ENCODE measurements at regions not wholly inside any gene's neighbourhood (a gene's known extent, or its start where the extent isn't known, plus 50 kb on each side); places are given as distances from the start of the nearest gene placed in this dataset.

DNA sequence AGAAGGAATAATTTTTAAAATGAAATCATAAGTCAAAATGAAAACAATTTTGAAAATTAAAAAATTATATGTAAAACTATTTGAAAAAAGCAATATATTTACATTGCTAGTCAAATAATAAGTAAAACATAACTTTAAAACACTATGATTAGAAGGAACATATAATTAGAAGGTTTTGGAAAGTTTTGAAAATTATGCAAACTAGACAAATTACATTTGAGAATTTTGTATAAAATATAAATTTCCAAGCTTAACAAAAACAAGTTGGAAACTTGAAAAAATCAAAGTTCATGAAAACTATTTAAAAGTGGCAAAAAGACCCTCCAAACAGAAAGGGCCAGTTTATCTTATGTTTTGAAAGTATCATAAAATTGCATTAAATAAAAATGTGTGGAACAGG lies 67.6 kb upstream of the TLL1 start:
- H3K36me3 Mint-ChIP-seq (ENCODE audit: low read depth, unreplicated experiment): no peaks in the 10 kb centered on the region
- no peak for FAIRE-seq
- no peaks in the 10 kb centered on the region for H3K79me2 ChIP-seq (ENCODE audit: insufficient read depth, low read length)

GRCh38 chr4:165806613-165807012 lies 66.4 kb upstream of the TLL1 start:
- no peaks in the 10 kb centered on the region for H3K9me3 Mint-ChIP-seq (ENCODE audit: unreplicated experiment)
- H3K4me3 Mint-ChIP-seq (ENCODE audit: unreplicated experiment): no peak overlapping the region
- Histone ChIP-seq H2AFZ (ENCODE audit: low read depth, low read length) (no peak overlapping the region), H3K4me3 (ENCODE audit: insufficient read depth, low read depth, low read length) (no peak overlapping the region), H3K9me3 (ENCODE audit: insufficient read depth, low read depth, low read length) (no peaks in the 10 kb centered on the region), H3K4me2 (ENCODE audit: low read length) (no peak overlapping the region), H3K27ac (ENCODE audit: low read depth, low read length) (no peak overlapping the region), H3K9ac (ENCODE audit: low read length) (no peak overlapping the region), H3K36me3 (ENCODE audit: insufficient read depth, low read length) (no peaks in the 10 kb centered on the region), H3K27me3 (ENCODE audit: insufficient read depth, low read length) (no peaks in the 10 kb centered on the region), H3K4me1 (ENCODE audit: insufficient read depth, low read length) (no peaks in the 10 kb centered on the region), H3K79me2 (ENCODE audit: insufficient read depth, low read length) (no peaks in the 10 kb centered on the region), H4K20me1 (ENCODE audit: insufficient read depth, low read length) (no peaks in the 10 kb centered on the region)
- H3K27ac Mint-ChIP-seq (ENCODE audit: unreplicated experiment): no peak overlapping the region
- no peaks in the 10 kb centered on the region for H3K4me1 Mint-ChIP-seq (ENCODE audit: low read depth, unreplicated experiment)
- no peaks in the 10 kb centered on the region for H3K27me3 Mint-ChIP-seq (ENCODE audit: low read depth, unreplicated experiment)
- no peak for FAIRE-seq
- no peak for DNase-seq (ENCODE audit: low read depth)
- TF ChIP-seq, protein P1, sequence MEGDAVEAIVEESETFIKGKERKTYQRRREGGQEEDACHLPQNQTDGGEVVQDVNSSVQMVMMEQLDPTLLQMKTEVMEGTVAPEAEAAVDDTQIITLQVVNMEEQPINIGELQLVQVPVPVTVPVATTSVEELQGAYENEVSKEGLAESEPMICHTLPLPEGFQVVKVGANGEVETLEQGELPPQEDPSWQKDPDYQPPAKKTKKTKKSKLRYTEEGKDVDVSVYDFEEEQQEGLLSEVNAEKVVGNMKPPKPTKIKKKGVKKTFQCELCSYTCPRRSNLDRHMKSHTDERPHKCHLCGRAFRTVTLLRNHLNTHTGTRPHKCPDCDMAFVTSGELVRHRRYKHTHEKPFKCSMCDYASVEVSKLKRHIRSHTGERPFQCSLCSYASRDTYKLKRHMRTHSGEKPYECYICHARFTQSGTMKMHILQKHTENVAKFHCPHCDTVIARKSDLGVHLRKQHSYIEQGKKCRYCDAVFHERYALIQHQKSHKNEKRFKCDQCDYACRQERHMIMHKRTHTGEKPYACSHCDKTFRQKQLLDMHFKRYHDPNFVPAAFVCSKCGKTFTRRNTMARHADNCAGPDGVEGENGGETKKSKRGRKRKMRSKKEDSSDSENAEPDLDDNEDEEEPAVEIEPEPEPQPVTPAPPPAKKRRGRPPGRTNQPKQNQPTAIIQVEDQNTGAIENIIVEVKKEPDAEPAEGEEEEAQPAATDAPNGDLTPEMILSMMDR (IDR thresholded peaks at IDR 0.05; ENCODE audit: insufficient read depth, low read depth, low read length): no peak
- no peak for TF ChIP-seq EZH2 (IDR thresholded peaks at IDR 0.05; ENCODE audit: insufficient read depth, low read length)
- no peaks in the 10 kb centered on the region for H3K36me3 Mint-ChIP-seq (ENCODE audit: low read depth, unreplicated experiment)

More for the DNA sequence above, 67.6 kb upstream of the TLL1 start:
- no peaks in the 10 kb centered on the region for H3K4me1 Mint-ChIP-seq (ENCODE audit: low read depth, unreplicated experiment)
- H3K4me3 Mint-ChIP-seq (ENCODE audit: unreplicated experiment): no peak overlapping the region
- no peaks in the 10 kb centered on the region for H3K9me3 Mint-ChIP-seq (ENCODE audit: unreplicated experiment)
- TF ChIP-seq, protein P1 (IDR thresholded peaks at IDR 0.05; ENCODE audit: insufficient read depth, low read depth, low read length): no peak
- TF ChIP-seq EZH2 (IDR thresholded peaks at IDR 0.05; ENCODE audit: insufficient read depth, low read length): no peak
- no peak overlapping the region for H3K27ac ChIP-seq (ENCODE audit: low read depth, low read length)
- H3K4me1 ChIP-seq (ENCODE audit: insufficient read depth, low read length): no peaks in the 10 kb centered on the region
- no peak overlapping the region for H3K4me3 ChIP-seq (ENCODE audit: insufficient read depth, low read depth, low read length)
- DNase-seq (ENCODE audit: low read depth): no peak
- H2AFZ ChIP-seq (ENCODE audit: low read depth, low read length): no peak overlapping the region
- no peaks in the 10 kb centered on the region for H3K27me3 Mint-ChIP-seq (ENCODE audit: low read depth, unreplicated experiment)
- no peaks in the 10 kb centered on the region for H3K36me3 ChIP-seq (ENCODE audit: insufficient read depth, low read length)
- H3K9me3 ChIP-seq (ENCODE audit: insufficient read depth, low read depth, low read length): no peaks in the 10 kb centered on the region
- no peaks in the 10 kb centered on the region for H4K20me1 ChIP-seq (ENCODE audit: insufficient read depth, low read length)
- H3K9ac ChIP-seq (ENCODE audit: low read length): no peak overlapping the region
- H3K27ac Mint-ChIP-seq (ENCODE audit: unreplicated experiment): no peak overlapping the region
- H3K27me3 ChIP-seq (ENCODE audit: insufficient read depth, low read length): no peaks in the 10 kb centered on the region
- H3K4me2 ChIP-seq (ENCODE audit: low read length): no peak overlapping the region

DNA sequence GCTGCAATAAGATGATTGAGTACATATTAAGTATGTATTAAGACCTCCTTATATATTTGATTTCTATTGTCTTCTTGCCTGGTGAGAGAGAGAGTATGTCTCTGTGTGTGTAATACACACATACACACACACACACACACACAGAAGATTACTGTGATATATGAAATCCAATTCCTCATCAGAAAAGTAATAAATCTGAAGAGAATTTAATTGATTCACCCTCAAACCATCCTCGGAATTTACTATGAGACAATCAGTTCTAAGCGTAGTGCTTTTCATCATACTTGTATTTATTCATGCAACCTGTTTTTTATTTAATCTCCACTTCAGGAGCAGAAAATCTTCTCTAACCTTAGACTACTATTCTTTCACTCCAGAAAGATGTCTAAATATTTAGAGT lies 62.3 kb upstream of the TLL1 start:
- Histone ChIP-seq H3K27ac (ENCODE audit: low read depth, low read length) (no peak overlapping the region), H3K4me2 (ENCODE audit: low read length) (no peak overlapping the region), H3K4me1 (ENCODE audit: insufficient read depth, low read length) (no peaks in the 10 kb centered on the region), H2AFZ (ENCODE audit: low read depth, low read length) (no peak overlapping the region), H3K36me3 (ENCODE audit: insufficient read depth, low read length) (no peaks in the 10 kb centered on the region), H3K9ac (ENCODE audit: low read length) (no peak overlapping the region), H3K4me3 (ENCODE audit: insufficient read depth, low read depth, low read length) (no peak overlapping the region), H3K79me2 (ENCODE audit: insufficient read depth, low read length) (no peaks in the 10 kb centered on the region), H3K27me3 (ENCODE audit: insufficient read depth, low read length) (no peaks in the 10 kb centered on the region), H4K20me1 (ENCODE audit: insufficient read depth, low read length) (no peaks in the 10 kb centered on the region), H3K9me3 (ENCODE audit: insufficient read depth, low read depth, low read length) (no peaks in the 10 kb centered on the region)
- Mint-ChIP-seq H3K9me3 (ENCODE audit: unreplicated experiment) (no peaks in the 10 kb centered on the region), H3K4me3 (ENCODE audit: unreplicated experiment) (no peak overlapping the region), H3K36me3 (ENCODE audit: low read depth, unreplicated experiment) (no peaks in the 10 kb centered on the region), H3K4me1 (ENCODE audit: low read depth, unreplicated experiment) (no peaks in the 10 kb centered on the region), H3K27ac (ENCODE audit: unreplicated experiment) (no peak overlapping the region), H3K27me3 (ENCODE audit: low read depth, unreplicated experiment) (no peaks in the 10 kb centered on the region)
- FAIRE-seq (no peak), DNase-seq (ENCODE audit: low read depth) (peak; percentile 10)
- TF ChIP-seq EZH2 (IDR thresholded peaks at IDR 0.05; ENCODE audit: insufficient read depth, low read length): no peak
- TF ChIP-seq, protein P1 (IDR thresholded peaks at IDR 0.05; ENCODE audit: insufficient read depth, low read depth, low read length): no peak

Data from astrocyte (in vitro differentiated cells and primary cell).